NCI-H226 (cell line): ENCODE measurements at regions not wholly inside any gene's neighbourhood (a gene's known extent, or its start where the extent isn't known, plus 50 kb on each side); places are given as distances from the start of the nearest gene placed in this dataset.

Source experiments
- DNase-seq: peaks from one replicate; pipeline ENCODE4 v3.0.0-alpha.2; 2015

DNA sequence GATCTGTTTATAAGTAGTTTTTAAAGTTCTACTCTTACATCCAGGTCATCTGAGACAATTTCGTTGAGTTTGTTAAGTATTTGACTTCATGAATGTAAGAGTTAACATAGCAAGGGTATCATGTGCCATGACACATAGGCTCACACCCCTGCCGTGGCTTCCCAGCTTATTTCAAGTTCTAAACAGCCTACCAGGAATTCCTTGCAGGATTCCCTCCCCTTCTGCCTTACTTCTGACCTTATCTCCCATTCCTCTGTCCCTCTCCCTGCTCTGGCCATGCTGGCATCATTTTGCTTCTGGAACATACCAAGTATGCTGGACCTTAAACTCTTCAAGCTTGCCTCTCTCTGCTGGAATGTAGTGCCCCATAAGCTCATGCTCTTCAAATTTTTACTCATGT, 369.9 kb upstream of the PCDH7 start:
- no peak for DNase-seq

GRCh38 chr4:30354605-30355004, 365.6 kb upstream of the PCDH7 start:
- DNase-seq = no peak

DNA sequence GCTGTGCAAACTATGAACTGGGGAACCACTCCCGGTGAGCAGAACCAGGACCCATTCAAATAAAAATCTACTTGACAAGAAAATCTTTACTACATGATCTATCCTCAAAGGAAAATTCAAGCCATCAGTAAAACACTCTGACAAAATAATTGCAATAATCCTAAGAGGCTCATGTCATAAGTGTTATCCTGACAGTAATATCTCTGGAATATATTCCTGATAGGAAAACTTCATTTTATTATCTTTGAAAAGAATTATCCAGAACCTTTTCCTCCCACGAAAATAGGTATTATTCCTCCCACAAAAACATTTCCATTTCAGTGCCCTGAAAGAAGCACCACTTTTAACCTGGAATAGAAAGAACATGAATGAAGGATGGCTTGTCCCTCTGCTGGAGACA, 357.7 kb upstream of the PCDH7 start:
- no peak for DNase-seq

- no peak for DNase-seq
Observed at GRCh38 chr4:30370105-30370504, 350.1 kb upstream of the PCDH7 start.

- peak; percentile 39 for DNase-seq
Observed at GRCh38 chr4:30380404-30380998, 339.7 kb upstream of the PCDH7 start.

- no peak for DNase-seq
Observed at GRCh38 chr4:30385650-30386049, 334.5 kb upstream of the PCDH7 start.

DNA sequence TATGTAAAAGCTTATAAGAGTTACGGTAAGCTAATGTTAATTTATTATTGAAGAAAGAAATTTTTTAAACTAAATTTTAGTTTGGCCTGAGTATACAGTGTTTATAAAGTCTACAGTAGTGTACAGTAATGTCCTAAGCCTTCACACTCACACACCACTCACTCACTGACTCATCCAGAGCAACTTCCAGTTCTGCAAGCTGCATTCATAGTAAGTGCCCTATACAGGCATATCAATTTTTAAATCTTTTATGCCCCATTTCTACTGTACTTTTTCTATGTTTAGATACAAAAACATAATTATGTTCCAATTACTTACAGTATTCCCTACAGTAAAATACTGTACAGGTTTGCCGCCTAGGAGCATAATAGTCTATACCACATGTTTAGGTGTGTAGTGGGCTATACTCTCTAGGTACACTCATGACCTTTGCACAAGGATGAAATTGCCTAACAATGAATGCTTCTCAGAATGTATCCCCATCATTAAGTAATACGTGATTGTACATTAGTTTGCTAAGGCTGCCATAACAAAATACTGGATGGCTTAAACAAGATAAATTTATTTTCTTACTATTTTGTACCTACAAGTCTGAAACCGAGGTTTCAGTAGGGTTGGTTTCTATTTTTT, 333.8 kb upstream of the PCDH7 start:
- peak; percentile 49 for DNase-seq

- no peak for DNase-seq
Observed at GRCh38 chr4:30395902-30396301, 324.3 kb upstream of the PCDH7 start.

DNA sequence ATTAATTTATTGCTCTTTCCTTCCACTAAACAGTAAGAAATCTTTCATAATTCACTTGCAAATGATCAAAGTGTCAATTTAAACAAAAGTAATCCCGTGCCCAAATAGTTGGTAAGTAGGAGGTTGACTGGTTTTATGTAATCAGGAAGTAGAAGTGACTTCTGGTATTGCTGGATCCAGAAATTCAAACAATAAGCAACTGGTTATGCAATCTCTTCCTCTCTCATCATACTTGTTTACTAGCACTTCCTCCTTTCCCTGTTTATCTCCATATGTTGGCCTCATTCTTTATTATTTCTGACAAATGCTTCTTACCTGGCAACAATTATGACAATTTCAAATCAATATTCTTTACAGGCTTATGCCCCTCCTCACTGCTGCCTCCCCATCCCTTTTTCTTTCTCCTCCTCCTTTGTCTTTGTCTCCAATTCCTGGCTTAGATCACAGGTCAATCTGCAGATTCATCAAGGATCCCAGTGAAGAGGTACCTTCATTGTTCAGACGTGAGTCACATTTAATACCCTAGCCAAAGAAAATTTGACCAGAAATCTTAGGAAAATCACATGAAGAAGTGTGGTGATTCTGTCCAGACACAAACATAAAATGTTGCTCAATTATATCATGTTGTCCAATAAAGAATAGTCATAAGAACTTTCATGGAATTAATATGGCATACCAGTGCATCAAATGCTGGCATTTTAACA, 323.2 kb upstream of the PCDH7 start:
- peak; percentile 39 for DNase-seq

GRCh38 chr4:30399476-30399875, 320.7 kb upstream of the PCDH7 start:
- DNase-seq = no peak

- no peak for DNase-seq
Observed at GRCh38 chr4:30402276-30402675, 317.9 kb upstream of the PCDH7 start.

- DNase-seq = no peak
Observed at GRCh38 chr4:30413915-30414314, 306.3 kb upstream of the PCDH7 start.

DNA sequence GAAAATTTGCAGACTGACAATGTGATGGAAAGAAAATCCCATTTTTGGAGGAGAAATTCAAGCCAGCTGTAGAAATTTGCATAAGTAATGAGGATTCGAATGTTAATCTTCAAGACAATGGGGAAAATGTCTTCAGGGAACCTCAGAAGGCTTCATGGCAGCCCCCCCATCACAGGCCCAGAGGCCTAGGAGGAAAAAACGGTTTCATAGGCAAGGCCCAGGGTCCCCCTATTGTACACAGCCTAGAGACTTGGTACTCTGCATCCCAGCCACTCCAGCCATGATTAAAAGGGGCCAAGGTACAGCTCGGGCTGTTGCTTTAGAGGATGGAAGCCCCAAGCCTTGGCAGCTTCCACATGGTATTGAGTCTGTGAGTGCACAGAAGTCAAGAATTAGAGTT, 303.6 kb upstream of the PCDH7 start:
- no peak for DNase-seq

GRCh38 chr4:30427932-30428331, 292.2 kb upstream of the PCDH7 start:
- peak; percentile 40 for DNase-seq

- peak; percentile 74 for DNase-seq
Observed at GRCh38 chr4:30429813-30430761, 290.1 kb upstream of the PCDH7 start.

DNA sequence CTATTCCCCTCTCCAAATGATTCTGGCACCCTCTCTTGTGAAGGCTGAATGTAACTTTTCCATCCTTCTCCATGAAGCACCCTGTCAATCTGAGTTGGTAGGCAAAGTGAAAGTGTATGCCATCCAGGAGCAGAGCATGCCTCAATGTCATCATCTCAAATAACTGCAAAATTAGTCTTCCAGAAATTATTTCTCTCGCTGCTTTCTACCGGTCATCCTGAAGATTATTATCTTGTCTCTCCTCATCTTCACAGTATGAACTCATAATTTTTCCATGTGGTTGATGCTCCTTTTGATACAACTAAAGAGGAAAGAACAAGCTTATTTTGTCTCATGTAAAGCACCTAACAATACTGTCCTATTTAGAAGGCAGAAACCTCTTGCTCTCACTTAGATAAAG, 285.5 kb upstream of the PCDH7 start:
- no peak for DNase-seq

DNA sequence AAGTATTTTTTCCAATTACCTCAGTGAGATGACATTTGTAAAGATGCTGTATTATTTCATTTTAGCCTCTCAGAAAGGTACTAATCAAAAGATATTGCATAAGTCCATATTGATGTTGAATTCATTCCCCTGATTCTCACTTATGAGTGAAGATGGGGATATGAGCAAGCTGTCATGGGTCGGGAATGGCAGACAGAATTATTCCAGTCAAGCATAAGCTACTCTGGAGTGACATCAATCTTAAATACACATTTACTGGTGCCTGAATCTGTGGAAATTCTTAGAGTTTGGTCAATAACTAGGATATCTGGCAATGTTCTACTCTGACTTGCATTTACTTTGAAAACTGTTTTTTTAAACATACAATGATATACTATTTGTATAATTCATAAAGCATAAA, 283.8 kb upstream of the PCDH7 start:
- no peak for DNase-seq

DNA sequence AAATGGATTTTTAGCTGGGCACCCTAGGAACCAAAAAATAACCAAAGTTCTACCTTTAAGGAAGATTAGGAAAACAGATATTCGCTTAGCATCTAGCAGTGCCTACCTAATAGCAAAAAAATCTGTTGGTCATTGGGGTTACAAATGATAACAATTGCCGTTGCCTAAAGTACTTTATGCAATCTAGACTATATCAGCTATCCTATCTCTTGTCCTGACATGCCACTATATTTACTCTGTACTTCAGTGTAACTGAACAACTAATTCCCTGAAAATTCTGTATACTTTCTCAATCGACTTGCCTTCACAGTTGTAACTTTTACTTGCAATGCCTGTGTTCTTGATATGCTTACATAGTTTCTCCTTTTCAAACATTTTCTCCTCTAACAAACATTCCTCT, 282.9 kb upstream of the PCDH7 start:
- DNase-seq = no peak

DNA sequence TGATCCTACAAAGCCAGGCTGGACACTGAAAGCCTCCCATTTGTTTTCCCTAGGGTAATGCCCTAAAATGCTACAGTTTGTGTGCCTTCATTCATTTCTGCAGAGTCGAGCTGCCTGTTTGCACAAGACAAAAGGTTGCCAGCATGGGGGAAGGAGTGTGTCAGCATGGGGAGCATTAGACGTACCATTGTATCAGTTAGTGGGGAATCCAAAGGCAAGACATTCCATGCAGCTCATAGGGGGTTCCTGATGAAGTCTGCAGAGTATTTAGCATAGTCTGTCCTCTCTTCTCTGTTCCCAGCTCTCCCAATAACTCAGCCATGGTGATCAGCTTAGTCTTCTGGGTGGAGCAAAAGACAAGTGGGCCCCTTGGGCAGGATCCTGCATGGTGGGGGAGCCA, 276.9 kb upstream of the PCDH7 start:
- no peak for DNase-seq

DNA sequence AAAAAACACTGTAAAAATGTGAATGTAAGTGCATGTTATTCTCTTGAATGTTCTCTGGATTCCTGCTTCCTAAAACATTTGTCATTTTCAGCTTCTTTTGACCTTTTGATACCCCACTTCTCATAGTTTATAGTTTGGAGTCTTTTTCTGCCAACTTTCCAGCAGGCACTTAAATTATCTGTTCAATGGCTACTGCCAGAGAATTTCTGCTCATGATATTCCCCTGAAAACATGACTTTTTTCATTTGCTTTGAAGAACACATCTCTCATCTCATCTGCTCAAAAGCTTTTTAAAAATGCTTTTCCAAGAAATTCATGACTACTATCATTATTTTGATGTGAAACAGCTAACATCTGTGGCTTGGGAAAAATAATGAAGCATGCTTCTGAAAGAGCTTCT, 269.7 kb upstream of the PCDH7 start:
- no peak for DNase-seq

DNA sequence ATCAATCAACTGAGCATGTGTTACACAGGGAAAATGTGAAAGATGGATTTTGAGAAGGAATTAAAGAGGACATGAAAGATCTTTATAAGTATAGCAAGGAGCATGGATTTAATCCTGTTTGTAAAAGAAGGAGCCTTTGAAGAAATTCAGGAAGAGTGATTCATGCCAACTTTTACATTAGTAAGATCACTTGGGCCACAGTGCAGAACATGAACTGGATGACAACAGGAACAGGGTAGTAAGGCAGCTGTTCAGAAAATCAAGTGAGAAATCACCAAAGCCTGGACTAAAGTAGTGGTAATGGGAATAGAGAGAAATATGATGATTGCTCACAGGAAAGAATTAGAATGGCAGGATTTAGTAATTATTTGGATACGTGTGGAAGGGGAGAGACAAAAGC, 265.7 kb upstream of the PCDH7 start:
- no peak for DNase-seq

GRCh38 chr4:30456716-30457115, 263.5 kb upstream of the PCDH7 start:
- DNase-seq = peak; percentile 72

GRCh38 chr4:30460818-30461217, 259.4 kb upstream of the PCDH7 start:
- DNase-seq = no peak
